Ishikawa (cell line): ENCODE measurements at regions not wholly inside any gene's neighbourhood (a gene's known extent, or its start where the extent isn't known, plus 50 kb on each side); places are given as distances from the start of the nearest gene placed in this dataset.

Source experiments
- CEBPB ChIP-seq: IDR thresholded peaks from 2 replicates; pipeline ENCODE4 v1.6.1; 2012
- CREB1 ChIP-seq: IDR thresholded peaks from 2 replicates; pipeline ENCODE4 v1.6.1; 2012; ENCODE audit warnings: low read depth
- EGR1 ChIP-seq: IDR thresholded peaks from 2 replicates; pipeline ENCODE4 v1.6.1; 2012
- EP300 ChIP-seq: IDR thresholded peaks from 2 replicates; pipeline ENCODE4 v1.6.1; 2012; ENCODE audit warnings: borderline replicate concordance
- FOXM1 ChIP-seq: IDR thresholded peaks from 2 replicates; pipeline ENCODE4 v1.6.1; 2012; ENCODE audit warnings: low read depth, borderline replicate concordance
- NFIC ChIP-seq: IDR thresholded peaks from 2 replicates; pipeline ENCODE4 v1.6.1; 2012
- RAD21 ChIP-seq: IDR thresholded peaks from 2 replicates; pipeline ENCODE4 v1.6.1; 2012; ENCODE audit warnings: low read depth
- TAF1 ChIP-seq: IDR thresholded peaks from 2 replicates; pipeline ENCODE4 v1.6.1; 2012; ENCODE audit warnings: low read depth, mild to moderate bottlenecking
- TCF12 ChIP-seq: IDR thresholded peaks from 2 replicates; pipeline ENCODE4 v1.6.1; 2012; ENCODE audit warnings: low read depth
- TEAD4 ChIP-seq: IDR thresholded peaks from 2 replicates; pipeline ENCODE4 v1.6.1; 2012
- YY1 ChIP-seq: IDR thresholded peaks from 2 replicates; pipeline ENCODE4 v1.6.1; 2012; ENCODE audit warnings: low read depth
- ZBTB7A ChIP-seq: IDR thresholded peaks from 2 replicates; pipeline ENCODE4 v1.6.1; 2012; ENCODE audit warnings: low read depth
- TF ChIP-seq, protein P1 (sequence below): IDR thresholded peaks from 2 replicates; pipeline ENCODE4 v1.6.1; 2012; ENCODE audit warnings: low read depth, mild to moderate bottlenecking
- TF ChIP-seq, protein P2 (sequence below): IDR thresholded peaks from 2 replicates; pipeline ENCODE4 v1.6.1; 2012
- TF ChIP-seq, protein P3 (sequence below): IDR thresholded peaks from 2 replicates; pipeline ENCODE4 v1.6.1; 2012

DNA sequence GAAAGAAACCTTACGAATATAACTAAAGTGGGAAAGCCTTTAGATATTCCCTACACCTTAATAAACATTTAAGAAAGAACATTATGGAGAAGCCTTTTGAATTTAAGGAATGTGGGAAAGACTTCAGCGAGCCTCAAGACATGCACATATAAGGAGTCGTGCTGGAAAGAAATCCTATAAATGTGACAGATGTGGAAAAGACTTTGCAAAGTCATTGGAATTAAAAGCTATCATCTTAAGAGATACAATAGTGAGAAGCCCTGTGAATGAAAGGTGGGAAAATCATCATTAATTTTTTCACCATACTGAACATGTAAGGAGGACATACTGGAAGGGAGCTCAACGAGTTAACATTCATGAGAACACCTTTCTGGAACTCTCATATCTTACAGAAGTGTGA is 650.5 kb upstream of the DEFB115 start:
- no peak for TF ChIP-seq FOXM1

DNA sequence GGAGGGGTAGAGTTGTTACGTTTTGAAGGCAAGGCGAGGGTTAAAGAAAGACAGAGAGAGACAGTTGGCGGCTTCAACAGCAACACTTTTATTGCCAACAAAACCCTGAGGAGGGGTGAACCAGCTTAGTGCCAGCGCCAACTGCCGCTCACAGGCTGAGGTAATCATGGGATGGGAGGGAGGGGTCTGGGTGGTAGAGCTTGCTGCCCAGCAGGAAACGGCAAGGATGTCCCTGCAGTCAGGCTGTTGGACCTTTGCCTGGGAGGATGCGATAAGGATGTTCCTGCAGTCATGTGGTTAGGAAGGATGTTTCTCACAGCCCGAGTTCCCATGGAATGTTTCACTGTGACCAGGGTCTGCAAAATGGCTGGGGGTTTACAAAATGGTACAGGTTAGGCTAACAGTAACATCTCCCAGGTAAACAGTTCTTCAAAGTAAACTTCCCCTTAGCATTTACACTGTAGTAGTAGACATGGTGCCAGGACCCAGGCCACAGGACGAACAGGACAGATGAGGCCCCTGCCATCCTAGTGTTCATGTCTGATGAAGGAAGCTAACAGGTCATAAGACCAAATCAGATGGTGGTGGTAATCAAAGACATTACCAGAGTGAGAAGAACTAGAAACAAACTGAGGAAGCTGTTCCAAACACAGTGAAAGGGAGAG is 647.3 kb upstream of the DEFB115 start:
- TF ChIP-seq, protein P1, sequence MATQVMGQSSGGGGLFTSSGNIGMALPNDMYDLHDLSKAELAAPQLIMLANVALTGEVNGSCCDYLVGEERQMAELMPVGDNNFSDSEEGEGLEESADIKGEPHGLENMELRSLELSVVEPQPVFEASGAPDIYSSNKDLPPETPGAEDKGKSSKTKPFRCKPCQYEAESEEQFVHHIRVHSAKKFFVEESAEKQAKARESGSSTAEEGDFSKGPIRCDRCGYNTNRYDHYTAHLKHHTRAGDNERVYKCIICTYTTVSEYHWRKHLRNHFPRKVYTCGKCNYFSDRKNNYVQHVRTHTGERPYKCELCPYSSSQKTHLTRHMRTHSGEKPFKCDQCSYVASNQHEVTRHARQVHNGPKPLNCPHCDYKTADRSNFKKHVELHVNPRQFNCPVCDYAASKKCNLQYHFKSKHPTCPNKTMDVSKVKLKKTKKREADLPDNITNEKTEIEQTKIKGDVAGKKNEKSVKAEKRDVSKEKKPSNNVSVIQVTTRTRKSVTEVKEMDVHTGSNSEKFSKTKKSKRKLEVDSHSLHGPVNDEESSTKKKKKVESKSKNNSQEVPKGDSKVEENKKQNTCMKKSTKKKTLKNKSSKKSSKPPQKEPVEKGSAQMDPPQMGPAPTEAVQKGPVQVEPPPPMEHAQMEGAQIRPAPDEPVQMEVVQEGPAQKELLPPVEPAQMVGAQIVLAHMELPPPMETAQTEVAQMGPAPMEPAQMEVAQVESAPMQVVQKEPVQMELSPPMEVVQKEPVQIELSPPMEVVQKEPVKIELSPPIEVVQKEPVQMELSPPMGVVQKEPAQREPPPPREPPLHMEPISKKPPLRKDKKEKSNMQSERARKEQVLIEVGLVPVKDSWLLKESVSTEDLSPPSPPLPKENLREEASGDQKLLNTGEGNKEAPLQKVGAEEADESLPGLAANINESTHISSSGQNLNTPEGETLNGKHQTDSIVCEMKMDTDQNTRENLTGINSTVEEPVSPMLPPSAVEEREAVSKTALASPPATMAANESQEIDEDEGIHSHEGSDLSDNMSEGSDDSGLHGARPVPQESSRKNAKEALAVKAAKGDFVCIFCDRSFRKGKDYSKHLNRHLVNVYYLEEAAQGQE: no peak
- no peak for TF ChIP-seq ZBTB7A
- TF ChIP-seq TCF12: no peak
- no peak for TF ChIP-seq TAF1
- no peak for TF ChIP-seq EGR1
- no peak for TF ChIP-seq CEBPB
- TF ChIP-seq EP300: no peak
- no peak for TF ChIP-seq CREB1
- no peak for TF ChIP-seq FOXM1
- TF ChIP-seq YY1: no peak

DNA sequence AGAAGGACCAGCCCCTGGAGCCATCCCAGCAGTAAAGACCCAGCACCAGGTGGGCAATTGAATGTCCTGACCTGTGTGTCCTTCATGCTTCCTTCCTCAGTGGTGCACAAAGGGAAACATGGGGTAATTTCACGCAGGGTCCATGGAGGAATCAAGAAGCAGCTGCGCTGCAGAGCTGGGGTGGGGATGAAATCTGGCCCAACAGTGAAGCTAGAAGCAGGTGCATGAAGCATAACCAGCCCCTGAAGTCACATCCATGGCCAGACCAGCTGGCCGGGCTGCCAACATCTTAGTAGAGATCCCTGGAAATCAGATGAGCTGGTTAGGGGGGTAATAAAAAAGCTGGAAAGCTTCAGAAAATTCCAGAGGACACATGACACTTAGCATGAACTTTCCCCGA is 646.7 kb upstream of the DEFB115 start:
- no peak for TF ChIP-seq EP300
- TF ChIP-seq RAD21: no peak
- TF ChIP-seq, protein P1: no peak
- no peak for TF ChIP-seq CEBPB
- TF ChIP-seq TEAD4: no peak
- no peak for TF ChIP-seq NFIC
- TF ChIP-seq, protein P2, sequence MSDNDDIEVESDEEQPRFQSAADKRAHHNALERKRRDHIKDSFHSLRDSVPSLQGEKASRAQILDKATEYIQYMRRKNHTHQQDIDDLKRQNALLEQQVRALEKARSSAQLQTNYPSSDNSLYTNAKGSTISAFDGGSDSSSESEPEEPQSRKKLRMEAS: no peak
- no peak for TF ChIP-seq CREB1
- TF ChIP-seq, protein P3, sequence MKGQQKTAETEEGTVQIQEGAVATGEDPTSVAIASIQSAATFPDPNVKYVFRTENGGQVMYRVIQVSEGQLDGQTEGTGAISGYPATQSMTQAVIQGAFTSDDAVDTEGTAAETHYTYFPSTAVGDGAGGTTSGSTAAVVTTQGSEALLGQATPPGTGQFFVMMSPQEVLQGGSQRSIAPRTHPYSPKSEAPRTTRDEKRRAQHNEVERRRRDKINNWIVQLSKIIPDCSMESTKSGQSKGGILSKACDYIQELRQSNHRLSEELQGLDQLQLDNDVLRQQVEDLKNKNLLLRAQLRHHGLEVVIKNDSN: no peak
- no peak for TF ChIP-seq TAF1
- TF ChIP-seq EGR1: no peak
- no peak for TF ChIP-seq ZBTB7A
- no peak for TF ChIP-seq YY1
- no peak for TF ChIP-seq TCF12
- TF ChIP-seq FOXM1: no peak

DNA sequence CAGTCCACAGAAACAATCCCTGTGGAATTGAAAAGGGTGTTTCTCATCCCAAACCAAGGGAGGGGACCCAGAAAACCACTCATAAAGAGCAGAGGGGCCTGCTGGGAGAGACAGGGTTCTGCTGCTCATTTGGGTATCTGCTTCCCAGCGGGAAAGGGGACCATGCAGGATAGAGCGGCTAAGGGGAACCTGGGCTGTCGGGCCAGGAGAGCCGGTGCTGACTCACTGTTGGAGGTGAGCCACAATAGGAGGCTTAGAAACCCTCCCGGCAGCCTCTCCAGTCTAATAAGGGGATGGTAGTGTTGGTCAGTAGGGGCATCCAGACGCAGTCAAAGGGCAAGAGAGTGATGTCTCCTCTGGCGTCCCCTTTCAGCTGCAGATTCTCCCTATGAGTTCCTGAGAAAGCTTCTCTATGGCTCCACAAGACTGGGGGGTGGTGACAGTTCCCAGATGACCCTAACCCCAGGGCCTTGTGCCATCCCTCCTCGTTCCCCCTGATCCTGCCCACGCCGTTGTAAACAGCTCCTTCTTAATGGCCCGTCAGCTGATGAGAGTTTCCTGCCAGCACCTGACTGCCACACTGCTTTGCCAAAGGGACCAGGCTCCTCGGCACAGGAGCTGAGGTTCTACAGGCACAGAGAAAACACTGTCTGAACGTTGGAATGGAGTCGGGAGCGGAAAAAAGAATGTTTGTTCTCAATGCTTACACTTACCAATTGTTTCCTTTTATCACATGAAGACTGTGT is 646.1 kb upstream of the DEFB115 start:
- no peak for TF ChIP-seq TCF12
- no peak for TF ChIP-seq NFIC
- TF ChIP-seq CREB1: no peak
- TF ChIP-seq EGR1: no peak
- TF ChIP-seq EP300: no peak

DNA sequence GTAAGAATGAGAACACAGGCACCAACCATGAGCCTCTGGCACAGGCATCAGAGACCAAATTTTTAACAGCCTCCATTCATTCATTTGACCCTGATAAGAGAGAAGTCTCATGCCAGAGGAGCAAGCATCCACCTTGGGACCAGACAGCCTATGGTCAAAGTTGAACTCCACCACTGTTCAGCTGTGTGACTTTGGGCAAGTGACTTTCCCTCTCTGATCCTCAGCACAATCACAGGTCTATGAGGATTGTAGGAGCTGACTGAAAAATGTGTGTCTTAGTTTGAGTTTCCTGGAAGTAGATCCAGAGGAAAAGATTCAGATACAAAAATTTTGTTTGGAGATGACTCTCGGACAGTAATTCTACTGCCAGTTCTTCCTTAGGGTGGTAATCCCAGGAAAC is 645.1 kb upstream of the DEFB115 start:
- no peak for TF ChIP-seq EP300
- TF ChIP-seq, protein P3: no peak
- TF ChIP-seq, protein P2: no peak
- TF ChIP-seq EGR1: no peak
- TF ChIP-seq TCF12: no peak

DNA sequence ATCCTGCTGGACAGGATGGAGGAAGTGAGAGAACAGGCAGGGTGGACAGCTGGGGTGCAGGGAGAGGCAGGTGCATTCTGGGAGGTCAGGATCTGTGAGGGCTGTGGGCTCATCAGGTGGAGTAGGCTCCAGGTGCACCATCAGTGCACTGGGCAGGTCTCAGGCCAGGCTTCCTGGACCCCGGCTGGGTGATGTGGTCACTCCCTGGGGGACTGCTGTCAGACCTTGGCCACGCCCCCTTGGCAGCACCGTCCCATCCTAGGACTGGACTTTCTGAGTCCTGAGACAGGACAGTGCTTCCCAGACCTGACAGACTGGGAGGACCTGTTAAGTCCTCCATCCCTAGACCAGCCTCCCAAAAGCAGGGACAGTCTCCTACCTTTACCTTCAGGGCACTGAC is 626.7 kb upstream of the DEFB115 start:
- TF ChIP-seq, protein P1: no peak
- TF ChIP-seq YY1: no peak
- TF ChIP-seq TEAD4: no peak
- TF ChIP-seq RAD21: no peak
- TF ChIP-seq NFIC: no peak
- TF ChIP-seq, protein P2: no peak
- no peak for TF ChIP-seq EGR1
- no peak for TF ChIP-seq EP300
- TF ChIP-seq FOXM1: no peak
- TF ChIP-seq ZBTB7A: no peak
- TF ChIP-seq CEBPB: no peak
- no peak for TF ChIP-seq CREB1
- TF ChIP-seq, protein P3: no peak
- no peak for TF ChIP-seq TAF1
- no peak for TF ChIP-seq TCF12
